ENCODE measurements at regions not wholly inside any gene's neighbourhood (a gene's known extent, or its start where the extent isn't known, plus 50 kb on each side); places are given as distances from the start of the nearest gene placed in this dataset.

DNA sequence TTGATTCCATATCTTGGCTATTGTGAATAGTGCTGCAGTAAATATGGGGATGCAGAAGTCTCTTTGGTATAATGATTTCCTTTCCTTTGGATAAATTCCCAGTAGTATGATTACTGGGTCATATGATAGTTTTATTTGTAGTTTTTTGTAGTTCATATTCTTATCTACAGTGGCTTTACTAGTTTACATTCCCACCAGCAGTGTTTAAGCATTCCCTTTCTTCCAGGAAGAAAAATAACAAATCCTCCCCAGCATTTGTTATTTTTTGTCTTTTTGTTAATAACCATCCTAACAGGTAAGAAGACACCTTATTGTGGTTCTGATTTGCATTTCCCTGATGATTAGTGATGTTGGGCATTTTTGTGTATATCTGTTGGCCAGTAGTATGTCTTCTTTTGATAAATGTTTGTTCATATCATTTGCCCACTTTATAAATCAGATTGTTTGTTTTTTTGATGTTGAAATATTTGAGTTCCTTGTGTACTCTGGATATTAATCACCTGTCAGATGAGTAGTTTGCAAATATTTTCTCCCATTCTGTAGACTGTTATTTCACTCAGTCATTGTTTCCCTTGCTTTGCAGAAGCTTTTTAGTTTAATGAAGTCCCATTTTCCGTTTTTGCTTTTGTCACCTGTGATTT lies 163.3 kb upstream of the THRB start:
- 100% methylated on average over 1 of the region's 1 CpG for WGBS (ENCODE audit: insufficient coverage)
- peaks cover 0 to 16% (median 0%) of the 10 kb centered on the region in 5 experiments for H3K9me3 ChIP-seq (ENCODE audit: control extremely low read depth in 1 of 5, control insufficient read depth in 4 of 5, insufficient read depth in 2 of 5, low read depth in 1 of 5, low read length in 4 of 5)
- H3K36me3 ChIP-seq (ENCODE audit: control insufficient read depth in 4 of 4, insufficient read depth in 4 of 4, low read length in 3 of 4) = no peaks in the 10 kb centered on the region
- no peak overlapping the region for H3K4me3 ChIP-seq (ENCODE audit: control insufficient read depth in 1 of 7, extremely low read depth in 1 of 7, insufficient read depth in 4 of 7, low read depth in 2 of 7, low read length in 6 of 7)
- ChIA-PET CTCF (no interaction called here), POLR2A (no interaction called here)
- H3K4me1 ChIP-seq (ENCODE audit: control extremely low read depth in 1 of 4, control insufficient read depth in 4 of 4, insufficient read depth in 4 of 4, low read length in 3 of 4) = peaks cover 0 to 12% (median 7%) of the 10 kb centered on the region in 4 experiments
- no peaks in the 10 kb centered on the region for H3K27me3 ChIP-seq (replicated peaks in 2 of 5; ENCODE audit: control insufficient read depth in 4 of 5, insufficient read depth in 5 of 5, low read length in 4 of 5)
- no peak for DNase-seq
- no peak overlapping the region for H3K27ac ChIP-seq (ENCODE audit: insufficient read depth in 1 of 2, low read depth in 1 of 2, low read length in 2 of 2, poor library complexity in 1 of 2, severe bottlenecking in 2 of 2)

DNA sequence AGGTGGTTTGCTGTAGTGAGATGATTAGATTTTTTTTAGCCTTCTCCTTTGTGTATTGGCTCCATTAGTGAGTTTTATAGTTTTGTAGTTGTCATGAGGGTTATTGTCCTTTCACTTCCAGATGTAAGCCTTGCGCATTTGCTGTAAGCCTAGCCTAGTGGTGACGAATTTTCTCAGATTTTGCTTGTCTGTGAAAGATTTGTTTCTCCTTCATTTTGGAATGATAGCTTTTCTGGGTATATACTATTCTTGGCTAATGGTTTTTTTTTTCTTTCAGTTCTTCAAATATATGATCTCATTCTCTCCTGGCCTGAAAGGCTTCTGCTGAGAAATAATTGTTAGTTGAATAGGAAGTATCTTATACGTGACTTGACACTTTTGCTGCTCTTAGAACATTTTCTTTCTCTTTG lies 166.5 kb upstream of the THRB start:
- CTCF ChIA-PET = interaction anchor here (2.1 kb wide), 1 partner anchor 16 kb away, joined by 6 read pairs; no protein-coding TSS in a partner anchor
- WGBS (ENCODE audit: insufficient coverage) = no CpG with 5 or more reads among the region's 3 CpGs
- Histone ChIP-seq H3K27ac (ENCODE audit: insufficient read depth in 1 of 2, low read depth in 1 of 2, low read length in 2 of 2, poor library complexity in 1 of 2, severe bottlenecking in 2 of 2) (no peak overlapping the region), H3K27me3 (replicated peaks in 2 of 5; ENCODE audit: control insufficient read depth in 4 of 5, insufficient read depth in 5 of 5, low read length in 4 of 5) (no peaks in the 10 kb centered on the region), H3K9me3 (ENCODE audit: control extremely low read depth in 1 of 5, control insufficient read depth in 4 of 5, insufficient read depth in 2 of 5, low read depth in 1 of 5, low read length in 4 of 5) (peaks cover 0 to 10% (median 0%) of the 10 kb centered on the region in 5 experiments), H3K36me3 (ENCODE audit: control insufficient read depth in 4 of 4, insufficient read depth in 4 of 4, low read length in 3 of 4) (no peaks in the 10 kb centered on the region), H3K4me1 (ENCODE audit: control extremely low read depth in 1 of 4, control insufficient read depth in 4 of 4, insufficient read depth in 4 of 4, low read length in 3 of 4) (peaks cover 0 to 12% (median 7%) of the 10 kb centered on the region in 4 experiments), H3K4me3 (ENCODE audit: control insufficient read depth in 1 of 7, extremely low read depth in 1 of 7, insufficient read depth in 4 of 7, low read depth in 2 of 7, low read length in 6 of 7) (peak overlapping the region in 1 of 7 experiments; percentile 1)
- peak in 2 of 3 donors; percentile 69 to 81 for DNase-seq
- POLR2A ChIA-PET = no interaction called here

DNA sequence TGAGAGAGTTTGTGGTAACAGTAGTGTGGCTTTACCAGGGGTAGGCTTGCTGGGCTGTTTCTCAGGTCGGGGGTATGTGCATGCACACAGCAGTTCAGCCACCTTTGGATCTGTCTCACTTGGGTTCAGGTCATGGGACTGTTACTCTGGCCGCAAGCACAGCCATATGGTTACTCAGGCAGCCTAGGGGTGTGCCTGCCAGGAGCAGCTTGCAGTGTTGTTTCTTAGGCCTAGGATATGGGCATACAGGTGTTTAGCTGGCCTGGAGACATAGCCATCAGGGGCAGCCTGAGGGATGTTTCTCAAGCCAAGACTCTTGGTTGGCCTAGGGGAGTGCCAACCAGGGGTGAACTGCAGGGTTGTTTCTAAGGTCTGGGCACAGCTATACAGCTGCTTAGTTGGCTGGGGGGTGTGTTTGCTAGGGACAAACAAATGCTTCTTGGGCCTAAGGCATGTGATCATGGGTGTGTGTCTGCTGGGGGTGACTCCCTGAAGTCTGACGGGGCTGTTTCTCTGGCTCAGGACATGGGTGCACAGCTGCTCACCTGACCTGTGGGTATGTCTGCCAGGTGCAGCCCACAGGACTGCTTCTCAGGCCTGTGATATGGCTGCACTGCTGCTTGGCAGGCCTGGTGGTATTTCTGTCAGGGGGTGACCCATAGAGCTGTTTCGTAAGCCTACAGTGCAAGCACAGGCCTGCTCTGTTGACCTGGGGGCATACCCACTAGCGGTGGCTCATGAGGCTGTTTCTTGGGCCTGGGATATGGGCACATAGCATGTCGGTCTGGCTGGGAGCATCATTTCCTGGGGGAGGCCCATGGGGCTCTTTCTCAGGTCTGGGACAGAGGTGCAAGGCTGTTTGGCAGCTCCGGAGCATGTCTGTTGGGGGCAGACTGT lies 168.0 kb upstream of the THRB start:
- ChIA-PET CTCF (interaction anchor here (1.5 to 2.1 kb wide), 2 partner anchors 12 to 18 kb away, joined by 4 to 6 read pairs; no protein-coding TSS in a partner anchor), POLR2A (no interaction called here)
- no peaks in the 10 kb centered on the region for H3K9me3 ChIP-seq (ENCODE audit: control extremely low read depth in 1 of 5, control insufficient read depth in 4 of 5, insufficient read depth in 2 of 5, low read depth in 1 of 5, low read length in 4 of 5)
- 94% methylated on average over 5 of the region's 7 CpGs for WGBS (ENCODE audit: insufficient coverage)
- peaks cover 0 to 12% (median 7%) of the 10 kb centered on the region in 4 experiments for H3K4me1 ChIP-seq (ENCODE audit: control extremely low read depth in 1 of 4, control insufficient read depth in 4 of 4, insufficient read depth in 4 of 4, low read length in 3 of 4)
- no peak overlapping the region for H3K4me3 ChIP-seq (ENCODE audit: control insufficient read depth in 1 of 7, extremely low read depth in 1 of 7, insufficient read depth in 4 of 7, low read depth in 2 of 7, low read length in 6 of 7)
- no peak for DNase-seq
- H3K27ac ChIP-seq (ENCODE audit: insufficient read depth in 1 of 2, low read depth in 1 of 2, low read length in 2 of 2, poor library complexity in 1 of 2, severe bottlenecking in 2 of 2) = no peak overlapping the region
- H3K27me3 ChIP-seq (replicated peaks in 2 of 5; ENCODE audit: control insufficient read depth in 4 of 5, insufficient read depth in 5 of 5, low read length in 4 of 5) = no peaks in the 10 kb centered on the region
- no peaks in the 10 kb centered on the region for H3K36me3 ChIP-seq (ENCODE audit: control insufficient read depth in 4 of 4, insufficient read depth in 4 of 4, low read length in 3 of 4)

DNA sequence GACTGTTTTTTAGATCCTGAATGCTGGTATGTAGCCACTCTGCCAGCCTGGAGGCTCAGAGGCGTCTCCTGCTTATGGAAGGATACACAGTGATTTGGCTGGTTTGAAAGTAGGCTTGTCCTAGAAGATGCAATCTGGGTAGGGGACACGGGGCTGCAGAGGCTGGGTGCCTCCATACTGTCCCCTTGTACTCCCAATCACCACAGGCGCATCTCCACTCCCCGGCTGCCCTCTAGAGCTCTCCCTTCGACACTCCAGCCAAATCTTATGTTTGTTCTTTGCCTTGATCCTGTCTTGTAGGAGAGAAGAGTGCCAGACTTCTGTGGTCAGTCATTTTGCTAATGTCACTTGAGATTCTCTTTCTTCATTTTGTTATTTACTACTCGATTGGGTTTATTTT lies 168.8 kb upstream of the THRB start:
- H3K27me3 ChIP-seq (replicated peaks in 2 of 5; ENCODE audit: control insufficient read depth in 4 of 5, insufficient read depth in 5 of 5, low read length in 4 of 5) = no peaks in the 10 kb centered on the region
- H3K9me3 ChIP-seq (ENCODE audit: control extremely low read depth in 1 of 5, control insufficient read depth in 4 of 5, insufficient read depth in 2 of 5, low read depth in 1 of 5, low read length in 4 of 5) = no peaks in the 10 kb centered on the region
- no peak overlapping the region for H3K4me3 ChIP-seq (ENCODE audit: control insufficient read depth in 1 of 7, extremely low read depth in 1 of 7, insufficient read depth in 4 of 7, low read depth in 2 of 7, low read length in 6 of 7)
- WGBS (ENCODE audit: insufficient coverage) = 100% methylated on average over 4 of the region's 6 CpGs
- CTCF ChIA-PET = interaction anchor here (0.8 to 2.1 kb wide), 3 partner anchors 17 to 20 kb away, joined by 3 to 6 read pairs (median 4); no protein-coding TSS in a partner anchor
- peaks cover 0 to 12% (median 7%) of the 10 kb centered on the region in 4 experiments for H3K4me1 ChIP-seq (ENCODE audit: control extremely low read depth in 1 of 4, control insufficient read depth in 4 of 4, insufficient read depth in 4 of 4, low read length in 3 of 4)
- no peaks in the 10 kb centered on the region for H3K36me3 ChIP-seq (ENCODE audit: control insufficient read depth in 4 of 4, insufficient read depth in 4 of 4, low read length in 3 of 4)
- H3K27ac ChIP-seq (ENCODE audit: insufficient read depth in 1 of 2, low read depth in 1 of 2, low read length in 2 of 2, poor library complexity in 1 of 2, severe bottlenecking in 2 of 2) = no peak overlapping the region
- POLR2A ChIA-PET = no interaction called here
- no peak for DNase-seq

DNA sequence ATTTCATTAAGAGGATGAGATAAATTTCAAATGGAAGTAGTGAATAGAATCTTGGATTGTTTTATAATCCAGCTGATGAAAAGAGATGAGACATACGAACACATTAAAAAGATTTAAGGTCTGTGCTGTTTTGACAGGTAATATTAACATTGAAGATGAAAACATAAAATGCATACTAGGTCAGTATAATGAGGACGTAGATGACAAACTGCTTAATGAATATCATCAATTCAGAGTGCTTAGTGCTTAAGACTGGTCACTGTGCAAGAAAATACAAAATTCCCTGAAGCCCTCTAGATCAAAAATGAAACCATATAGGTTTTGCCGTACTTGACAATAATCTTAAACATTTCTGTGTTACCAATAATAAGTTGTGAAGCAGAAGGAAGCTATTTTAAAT lies 173.4 kb upstream of the THRB start:
- no peaks in the 10 kb centered on the region for H3K9me3 ChIP-seq (ENCODE audit: control extremely low read depth in 1 of 5, control insufficient read depth in 4 of 5, insufficient read depth in 2 of 5, low read depth in 1 of 5, low read length in 4 of 5)
- H3K36me3 ChIP-seq (ENCODE audit: control insufficient read depth in 4 of 4, insufficient read depth in 4 of 4, low read length in 3 of 4) = no peaks in the 10 kb centered on the region
- no peak for DNase-seq
- CTCF ChIA-PET = interaction anchor here (1.6 kb wide), 1 partner anchor 10 kb away, joined by 5 read pairs; no protein-coding TSS in a partner anchor
- H3K4me1 ChIP-seq (ENCODE audit: control extremely low read depth in 1 of 4, control insufficient read depth in 4 of 4, insufficient read depth in 4 of 4, low read length in 3 of 4) = no peaks in the 10 kb centered on the region
- no peak overlapping the region for H3K27ac ChIP-seq (ENCODE audit: insufficient read depth in 1 of 2, low read depth in 1 of 2, low read length in 2 of 2, poor library complexity in 1 of 2, severe bottlenecking in 2 of 2)
- POLR2A ChIA-PET = no interaction called here
- no peak overlapping the region for H3K4me3 ChIP-seq (ENCODE audit: control insufficient read depth in 1 of 7, extremely low read depth in 1 of 7, insufficient read depth in 4 of 7, low read depth in 2 of 7, low read length in 6 of 7)
- 88% methylated on average over 1 of the region's 3 CpGs for WGBS (ENCODE audit: insufficient coverage)
- H3K27me3 ChIP-seq (replicated peaks in 2 of 5; ENCODE audit: control insufficient read depth in 4 of 5, insufficient read depth in 5 of 5, low read length in 4 of 5) = peaks cover 0 to 2% (median 0%) of the 10 kb centered on the region in 5 experiments

DNA sequence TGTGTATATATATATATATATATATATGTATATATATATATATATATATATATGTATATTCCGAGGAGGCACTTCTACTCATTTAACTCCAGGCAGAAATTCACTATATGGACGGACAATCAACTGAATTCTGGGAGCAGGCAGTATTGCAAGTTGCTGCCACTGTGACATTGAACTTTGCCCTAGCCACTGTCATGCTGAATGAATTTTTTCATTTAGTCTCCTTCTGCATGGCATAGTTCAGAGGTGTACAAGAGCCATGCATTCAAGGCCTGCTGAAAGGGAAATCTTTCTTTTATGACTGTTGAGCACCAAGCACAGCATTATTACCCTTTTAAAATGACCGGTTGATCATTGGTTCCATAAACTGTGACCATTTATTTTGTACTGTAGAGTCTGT lies 176.2 kb upstream of the THRB start:
- no peak overlapping the region for H3K27ac ChIP-seq (ENCODE audit: insufficient read depth in 1 of 2, low read depth in 1 of 2, low read length in 2 of 2, poor library complexity in 1 of 2, severe bottlenecking in 2 of 2)
- ChIA-PET POLR2A (no interaction called here), CTCF (interaction anchor here (2.3 kb wide), 1 partner anchor 13 kb away, joined by 6 read pairs; no protein-coding TSS in a partner anchor)
- H3K36me3 ChIP-seq (ENCODE audit: control insufficient read depth in 4 of 4, insufficient read depth in 4 of 4, low read length in 3 of 4) = no peaks in the 10 kb centered on the region
- H3K4me3 ChIP-seq (ENCODE audit: control insufficient read depth in 1 of 7, extremely low read depth in 1 of 7, insufficient read depth in 4 of 7, low read depth in 2 of 7, low read length in 6 of 7) = no peak overlapping the region
- H3K9me3 ChIP-seq (ENCODE audit: control extremely low read depth in 1 of 5, control insufficient read depth in 4 of 5, insufficient read depth in 2 of 5, low read depth in 1 of 5, low read length in 4 of 5) = no peaks in the 10 kb centered on the region
- no peak for DNase-seq
- WGBS (ENCODE audit: insufficient coverage) = 100% methylated on average over 1 of the region's 3 CpGs
- H3K4me1 ChIP-seq (ENCODE audit: control extremely low read depth in 1 of 4, control insufficient read depth in 4 of 4, insufficient read depth in 4 of 4, low read length in 3 of 4) = no peaks in the 10 kb centered on the region
- peaks cover 0 to 3% (median 2%) of the 10 kb centered on the region in 5 experiments for H3K27me3 ChIP-seq (replicated peaks in 2 of 5; ENCODE audit: control insufficient read depth in 4 of 5, insufficient read depth in 5 of 5, low read length in 4 of 5)

DNA sequence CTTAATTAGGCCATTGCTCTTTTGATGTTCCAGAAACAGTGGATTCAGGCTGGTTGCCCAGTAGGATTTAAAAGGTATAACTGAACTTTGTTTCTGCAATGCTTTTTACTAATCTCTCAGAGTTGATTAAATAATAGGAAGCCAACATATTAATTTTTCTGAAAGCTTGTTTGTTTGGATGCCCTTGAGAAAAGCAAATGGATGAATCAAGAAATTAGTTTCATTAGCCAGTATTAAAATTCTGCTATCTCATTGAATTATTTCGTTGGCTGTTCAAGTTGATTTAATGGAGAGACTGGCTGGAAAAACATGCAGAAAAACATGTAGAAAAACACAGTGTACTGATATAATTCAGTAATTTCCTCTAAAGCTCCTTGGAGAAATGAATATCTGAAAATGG lies 178.9 kb upstream of the THRB start:
- Histone ChIP-seq H3K27ac (ENCODE audit: insufficient read depth in 1 of 2, low read depth in 1 of 2, low read length in 2 of 2, poor library complexity in 1 of 2, severe bottlenecking in 2 of 2) (no peak overlapping the region), H3K36me3 (ENCODE audit: control insufficient read depth in 4 of 4, insufficient read depth in 4 of 4, low read length in 3 of 4) (no peaks in the 10 kb centered on the region), H3K27me3 (replicated peaks in 2 of 5; ENCODE audit: control insufficient read depth in 4 of 5, insufficient read depth in 5 of 5, low read length in 4 of 5) (peaks cover 0 to 4% (median 2%) of the 10 kb centered on the region in 5 experiments), H3K4me3 (ENCODE audit: control insufficient read depth in 1 of 7, extremely low read depth in 1 of 7, insufficient read depth in 4 of 7, low read depth in 2 of 7, low read length in 6 of 7) (no peak overlapping the region), H3K4me1 (ENCODE audit: control extremely low read depth in 1 of 4, control insufficient read depth in 4 of 4, insufficient read depth in 4 of 4, low read length in 3 of 4) (peaks cover 12 to 16% (median 16%) of the 10 kb centered on the region in 4 experiments), H3K9me3 (ENCODE audit: control extremely low read depth in 1 of 5, control insufficient read depth in 4 of 5, insufficient read depth in 2 of 5, low read depth in 1 of 5, low read length in 4 of 5) (no peaks in the 10 kb centered on the region)
- DNase-seq = no peak
- ChIA-PET POLR2A (no interaction called here), CTCF (interaction anchor here (1.6 to 2.1 kb wide), 2 partner anchors 10 to 11 kb away, joined by 4 to 5 read pairs; no protein-coding TSS in a partner anchor)
- no CpG with 5 or more reads among the region's 1 CpG for WGBS (ENCODE audit: insufficient coverage)
